B cell (primary cell): ENCODE measurements at regions not wholly inside any gene's neighbourhood (a gene's known extent, or its start where the extent isn't known, plus 50 kb on each side); places are given as distances from the start of the nearest gene placed in this dataset.

Experiments
- ATAC-seq: fragments of 200-7000 bp; cut with Tn5 transposase; one replicate; pipeline ENCODE4 v1.10.0; 2021; ENCODE audit warnings: low read depth, mild to moderate bottlenecking, moderate number of reproducible peaks, moderate library complexity
- CTCF ChIA-PET: fragments of 350-600 bp; sonication (Branson Sonifier 250); formaldehyde crosslinking; loops from one replicate; lab custom pipeline; 2021; ENCODE audit warnings: antibody characterized with exemption, inconsistent platforms; lab: Charles Lee
- POLR2A ChIA-PET: fragments of 350-600 bp; sonication (Branson Sonifier 250); formaldehyde crosslinking; loops from one replicate; lab custom pipeline; 2021; ENCODE audit warnings: antibody characterized with exemption; lab: Charles Lee
- DNase-seq: peaks from one replicate; pipeline ENCODE4 v3.0.0; 2013
- H2AFZ ChIP-seq: 2 replicates; pipeline ENCODE4 v1.6.1; 2012; ENCODE audit warnings: mild to moderate bottlenecking, low read depth, low read length; ENCODE audit not compliant: insufficient read depth, poor library complexity, severe bottlenecking
- H3K27ac ChIP-seq, 2 donors: 1 replicate in 1 of 2; 2 replicates in 1 of 2; pipeline ENCODE4 v1.5.1; 2012 to 2013; ENCODE audit warnings: low read length in 2 of 2, mild to moderate bottlenecking in 2 of 2, moderate library complexity in 1 of 2
- H3K27me3 ChIP-seq, 4 experiments: fragments of 200-600 bp in 1 of 4; sonication (generic) in 1 of 4; replicated peaks in 1 of 4; 1 replicate in 2 of 4; 2 replicates in 2 of 4; pipeline versions ENCODE4 v1.6.1 to v1.7.0; 2013 to 2016; ENCODE audit warnings: low read length in 3 of 4, mild to moderate bottlenecking in 2 of 4, mixed read lengths in 1 of 4, moderate library complexity in 1 of 4; ENCODE audit not compliant: insufficient read depth in 4 of 4, control insufficient read depth in 3 of 4; ENCODE audit errors: control extremely low read depth in 1 of 4
- H3K36me3 ChIP-seq, 2 experiments: replicated peaks in 1 of 2; 1 replicate in 1 of 2; 2 replicates in 1 of 2; pipeline versions ENCODE4 v1.6.1 to v1.7.1; 2013; ENCODE audit warnings: low read length in 1 of 2; ENCODE audit not compliant: insufficient read depth in 2 of 2, control insufficient read depth in 1 of 2; ENCODE audit errors: control extremely low read depth in 1 of 2, extremely low read depth in 1 of 2
- H3K4me1 ChIP-seq, 2 donors: fragments of 200-600 bp in 1 of 2; sonication (generic) in 1 of 2; 1 replicate in 1 of 2; 2 replicates in 1 of 2; pipeline versions ENCODE4 v1.5.1 to v1.6.1; 2013 to 2017; ENCODE audit warnings: low read length in 2 of 2; ENCODE audit not compliant: control insufficient read depth in 2 of 2, insufficient read depth in 2 of 2
- H3K4me2 ChIP-seq: replicated peaks from 2 replicates; pipeline ENCODE3; 2012; ENCODE audit warnings: mild to moderate bottlenecking, low read depth, low read length; ENCODE audit not compliant: poor library complexity, severe bottlenecking
- H3K4me3 ChIP-seq, 5 experiments: fragments of 200-600 bp in 1 of 5; sonication (generic) in 1 of 5; 1 replicate in 3 of 5; 2 replicates in 2 of 5; pipeline versions ENCODE4 v1.5.1 to v1.7.0; 2011 to 2016; ENCODE audit warnings: low read length in 4 of 5, mild to moderate bottlenecking in 4 of 5, low read depth in 2 of 5, control low read depth in 1 of 5, moderate library complexity in 1 of 5; ENCODE audit not compliant: insufficient read depth in 1 of 5; ENCODE audit errors: control extremely low read depth in 1 of 5, extremely low read depth in 1 of 5
- H3K79me2 ChIP-seq: fragments of 200-600 bp; sonication (generic); one replicate; pipeline ENCODE4 v1.6.0; 2016; ENCODE audit warnings: low read length; ENCODE audit not compliant: control insufficient read depth, insufficient read depth
- H3K9ac ChIP-seq: fragments of 200-600 bp; sonication (generic); 2 replicates; pipeline ENCODE4 v1.6.1; 2017; ENCODE audit warnings: mild to moderate bottlenecking, low read length, moderate library complexity
- H3K9me3 ChIP-seq, 3 donors: one replicate each; pipeline versions ENCODE4 v1.6.1 to v1.7.1; 2013; ENCODE audit warnings: low read length in 2 of 3; ENCODE audit not compliant: control insufficient read depth in 2 of 3, insufficient read depth in 1 of 3; ENCODE audit errors: control extremely low read depth in 1 of 3
- H4K20me1 ChIP-seq: 2 replicates; pipeline ENCODE4 v1.6.0; 2012; ENCODE audit warnings: mild to moderate bottlenecking, low read length; ENCODE audit not compliant: insufficient read depth, control insufficient read depth, poor library complexity, severe bottlenecking
- H3K27ac Mint-ChIP-seq: one replicate; pipeline ENCODE4 v1.8.0; 2021; ENCODE audit warnings: mixed read lengths
- H3K27me3 Mint-ChIP-seq: one replicate; pipeline ENCODE4 v1.8.0; 2021; ENCODE audit warnings: mixed read lengths
- H3K4me1 Mint-ChIP-seq: one replicate; pipeline ENCODE4 v1.8.0; 2021; ENCODE audit warnings: mixed read lengths
- H3K4me3 Mint-ChIP-seq: one replicate; pipeline ENCODE4 v1.8.0; 2021; ENCODE audit warnings: mixed read lengths
- H3K9me3 Mint-ChIP-seq: one replicate; pipeline ENCODE4 v1.8.0; 2022; ENCODE audit warnings: mixed read lengths; ENCODE audit not compliant: insufficient read depth
- CTCF ChIP-seq: fragments of 200-600 bp; IDR thresholded peaks from one replicate; pipeline ENCODE4 v1.8.0; 2022; ENCODE audit warnings: antibody characterized with exemption, mild to moderate bottlenecking
- EZH2 ChIP-seq: IDR thresholded peaks from 2 replicates; pipeline ENCODE4 v1.6.1; 2012; ENCODE audit warnings: borderline replicate concordance, low read depth, mild to moderate bottlenecking, moderate library complexity, low read length; ENCODE audit not compliant: insufficient read depth, poor library complexity, severe bottlenecking
- WGBS: methylation state at CpG from one replicate; pipeline ENCODE4 v1.1.5; 2013; ENCODE audit warnings: missing lambda C conversion rate; ENCODE audit not compliant: insufficient coverage; 5-methylcytosine and 5-hydroxymethylcytosine counted together
- intact Hi-C: fragments of 100-400 bp; cut with micrococcal nuclease; formaldehyde crosslinking; loops from one replicate; pipeline ENCODE4 v1.10.0; 2022

- no peaks in the 10 kb centered on the region for H3K79me2 ChIP-seq
- no peak overlapping the region for H3K27ac Mint-ChIP-seq
- H3K36me3 ChIP-seq: no peaks in the 10 kb centered on the region
- peaks cover 10% of the 10 kb centered on the region for H3K9me3 Mint-ChIP-seq
- ChIA-PET CTCF (no interaction called here), POLR2A (no interaction called here)
- WGBS: 92% methylated on average over 4 of the region's 6 CpGs
- DNase-seq: no peak
- no peak overlapping the region for H3K9ac ChIP-seq
- peaks cover 0 to 35% (median 0%) of the 10 kb centered on the region in 3 donors for H3K9me3 ChIP-seq
- intact Hi-C loops: no loop called here
- no peaks in the 10 kb centered on the region for H3K27me3 Mint-ChIP-seq
- H3K4me1 Mint-ChIP-seq: no peaks in the 10 kb centered on the region
- H2AFZ ChIP-seq: no peak overlapping the region
- no peaks in the 10 kb centered on the region for H3K4me1 ChIP-seq
- TF ChIP-seq CTCF (no peak), EZH2 (no peak)
- no peak overlapping the region for H3K27ac ChIP-seq
- no peaks in the 10 kb centered on the region for H4K20me1 ChIP-seq
- no peak overlapping the region for H3K4me2 ChIP-seq
- ATAC-seq: no peak
- no peaks in the 10 kb centered on the region for H3K27me3 ChIP-seq
- no peak overlapping the region for H3K4me3 Mint-ChIP-seq
- no peak overlapping the region for H3K4me3 ChIP-seq
Observed at GRCh38 chr10:130463104-130463875, 327.1 kb downstream of the GLRX3 start.

GRCh38 chr10:130463876-130464364, 327.7 kb downstream of the GLRX3 start:
- H3K27ac ChIP-seq: no peak overlapping the region
- POLR2A ChIA-PET: no interaction called here
- Mint-ChIP-seq H3K4me3 (no peak overlapping the region), H3K4me1 (no peaks in the 10 kb centered on the region), H3K27ac (no peak overlapping the region), H3K27me3 (no peaks in the 10 kb centered on the region), H3K9me3 (peaks cover 12% of the 10 kb centered on the region)
- TF ChIP-seq EZH2 (no peak), CTCF (no peak)
- H3K4me3 ChIP-seq: no peak overlapping the region
- no peak overlapping the region for H2AFZ ChIP-seq
- DNase-seq (no peak), ATAC-seq (no peak)
- H3K36me3 ChIP-seq: no peaks in the 10 kb centered on the region
- no peak overlapping the region for H3K9ac ChIP-seq
- peaks cover 0 to 33% (median 0%) of the 10 kb centered on the region in 3 donors for H3K9me3 ChIP-seq
- no peaks in the 10 kb centered on the region for H3K79me2 ChIP-seq
- H3K27me3 ChIP-seq: no peaks in the 10 kb centered on the region
- no peaks in the 10 kb centered on the region for H3K4me1 ChIP-seq
- 94% methylated on average over 10 of the region's 10 CpGs for WGBS
- CTCF ChIA-PET: no interaction called here
- no peak overlapping the region for H3K4me2 ChIP-seq
- intact Hi-C loops: no loop called here
- H4K20me1 ChIP-seq: no peaks in the 10 kb centered on the region
